AG10803 (cell line): ENCODE measurements at regions not wholly inside any gene's neighbourhood (a gene's known extent, or its start where the extent isn't known, plus 50 kb on each side); places are given as distances from the start of the nearest gene placed in this dataset.

Experiments used
- DNase-seq: peaks from one replicate; pipeline ENCODE4 v3.0.0; 2010; ENCODE audit warnings: low read depth
- H3K4me3 ChIP-seq: 2 replicates; pipeline ENCODE4 v1.5.1; 2011; ENCODE audit warnings: mild to moderate bottlenecking, low read length, control low read depth
- CTCF ChIP-seq: conservative IDR thresholded peaks from 2 replicates; pipeline ENCODE4 v1.5.1; 2011; ENCODE audit warnings: mild to moderate bottlenecking, low read length, control low read depth, inconsistent platforms

DNA sequence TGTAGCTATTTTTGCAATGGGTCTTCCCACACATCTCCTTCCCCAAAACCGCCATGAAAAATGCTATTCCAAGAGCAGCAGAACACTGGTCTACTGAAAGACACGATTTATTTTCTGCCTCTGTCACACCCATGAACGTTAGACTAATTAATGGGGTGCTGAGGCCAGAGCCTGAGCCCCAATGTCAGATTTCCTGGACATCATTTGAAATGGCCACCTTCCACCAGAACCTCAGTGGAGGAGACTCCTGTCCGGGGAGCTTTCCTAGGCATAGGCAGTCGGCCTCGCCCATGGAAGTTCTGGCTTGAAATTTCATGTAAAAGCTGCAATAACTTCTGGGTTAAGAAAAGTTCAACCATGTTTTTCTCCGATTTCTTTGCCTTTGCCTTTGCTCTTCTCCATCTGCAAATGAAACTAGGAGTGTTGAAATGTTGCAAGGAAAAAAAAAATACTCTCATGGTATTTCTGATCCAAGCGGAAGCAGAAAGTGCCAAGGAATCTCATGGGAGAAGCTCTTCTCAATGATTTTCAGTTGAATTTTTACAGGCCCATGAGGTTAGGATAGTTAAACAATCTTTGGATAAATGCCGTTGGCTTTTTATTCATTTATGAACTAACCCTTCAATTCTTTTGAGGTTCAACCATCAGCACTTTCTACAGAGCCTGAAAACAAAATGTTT lies 570.8 kb upstream of the MGMT start:
- no peak for TF ChIP-seq CTCF
- no peak for DNase-seq
- H3K4me3 ChIP-seq = no peak overlapping the region

DNA sequence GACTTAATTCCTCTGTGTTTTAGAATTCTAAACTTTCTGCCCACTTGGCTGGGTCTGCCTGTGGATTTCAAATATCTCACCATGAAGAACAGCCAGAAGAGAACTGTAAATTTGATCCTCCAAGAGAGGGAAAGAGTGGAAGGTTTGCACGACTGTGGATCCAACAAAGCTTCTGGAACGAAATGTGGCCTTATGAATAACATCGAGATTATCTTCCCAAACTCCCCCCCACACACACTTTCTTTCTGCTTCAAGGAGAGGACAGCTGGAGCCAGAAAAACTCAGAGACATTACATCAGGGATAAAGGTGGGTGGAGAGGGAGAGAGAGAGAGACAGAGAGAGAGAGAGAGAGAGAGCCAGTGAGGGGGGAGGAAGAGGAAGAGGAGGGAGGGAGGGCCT lies 570.1 kb upstream of the MGMT start:
- H3K4me3 ChIP-seq = no peak overlapping the region
- no peak for TF ChIP-seq CTCF
- no peak for DNase-seq

GRCh38 chr10:128897401-128898129 lies 569.5 kb upstream of the MGMT start:
- no peak overlapping the region for H3K4me3 ChIP-seq
- DNase-seq = no peak
- no peak for TF ChIP-seq CTCF

GRCh38 chr10:128898133-128898915 lies 568.7 kb upstream of the MGMT start:
- no peak for TF ChIP-seq CTCF
- no peak overlapping the region for H3K4me3 ChIP-seq
- no peak for DNase-seq

GRCh38 chr10:128898916-128899195 lies 568.2 kb upstream of the MGMT start:
- no peak overlapping the region for H3K4me3 ChIP-seq
- no peak for DNase-seq
- no peak for TF ChIP-seq CTCF

DNA sequence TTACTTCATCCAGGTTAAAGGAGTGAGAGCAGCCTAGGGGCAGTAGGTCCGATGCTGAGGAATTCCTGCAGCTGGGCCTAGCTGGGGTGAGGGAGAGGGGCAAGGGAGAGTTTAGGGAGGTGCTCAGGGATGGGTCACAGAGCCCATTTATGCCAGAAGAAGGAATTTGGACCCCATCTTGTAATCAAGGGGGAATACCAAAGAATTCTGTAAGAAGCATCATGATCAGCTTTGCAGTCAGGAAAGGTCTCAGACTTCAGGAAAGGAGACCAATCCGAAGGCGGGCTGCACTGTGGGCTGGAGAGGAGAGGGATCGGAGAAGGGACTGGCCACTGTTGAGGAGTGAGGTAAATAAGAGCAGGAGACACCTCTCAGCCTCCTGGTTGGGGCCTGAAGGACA lies 566.6 kb upstream of the MGMT start:
- TF ChIP-seq CTCF = no peak
- H3K4me3 ChIP-seq = no peak overlapping the region
- DNase-seq = no peak

GRCh38 chr10:128901236-128901635 lies 565.8 kb upstream of the MGMT start:
- no peak for TF ChIP-seq CTCF
- DNase-seq = no peak
- no peak overlapping the region for H3K4me3 ChIP-seq
